ENCODE measurements at regions not wholly inside any gene's neighbourhood (a gene's known extent, or its start where the extent isn't known, plus 50 kb on each side); places are given as distances from the start of the nearest gene placed in this dataset.

Small RNA genes in the stretch of these regions (small RNA-seq; reads per million reads assigned to genes)
- gene RF00019 (0 reads per million in 2 experiments), gene RF00284 (0 to 0.46 reads per million in 2 experiments), gene RPL41P5 (0 reads per million in 2 experiments)

Measured in SK-MEL-5 (cell line).